H1 (cell line): ENCODE measurements at regions not wholly inside any gene's neighbourhood (a gene's known extent, or its start where the extent isn't known, plus 50 kb on each side); places are given as distances from the start of the nearest gene placed in this dataset.

Experiments used
- JUN ChIP-seq: IDR thresholded peaks from 2 replicates; pipeline ENCODE4 v1.6.1; 2011; ENCODE audit warnings: low read depth, mild to moderate bottlenecking, improper control_type of control experiment, low read length
- PHF8 ChIP-seq: fragments of 200-600 bp; sonication (generic); conservative IDR thresholded peaks from 2 replicates; pipeline ENCODE4 v1.7.1; 2012; ENCODE audit warnings: low read depth, mild to moderate bottlenecking, inconsistent platforms, low read length, moderate library complexity
- RAD21 ChIP-seq, 2 experiments: IDR thresholded peaks in 1 of 2; conservative IDR thresholded peaks in 1 of 2; 2 replicates each; pipeline ENCODE4 v1.6.1; 2011; ENCODE audit warnings: low read depth in 2 of 2, low read length in 2 of 2, improper control_type of control experiment in 1 of 2, inconsistent platforms in 1 of 2, mild to moderate bottlenecking in 1 of 2, moderate library complexity in 1 of 2
- SP4 ChIP-seq: IDR thresholded peaks from 2 replicates; pipeline ENCODE4 v1.6.1; 2012; ENCODE audit warnings: low read length, inconsistent platforms

DNA sequence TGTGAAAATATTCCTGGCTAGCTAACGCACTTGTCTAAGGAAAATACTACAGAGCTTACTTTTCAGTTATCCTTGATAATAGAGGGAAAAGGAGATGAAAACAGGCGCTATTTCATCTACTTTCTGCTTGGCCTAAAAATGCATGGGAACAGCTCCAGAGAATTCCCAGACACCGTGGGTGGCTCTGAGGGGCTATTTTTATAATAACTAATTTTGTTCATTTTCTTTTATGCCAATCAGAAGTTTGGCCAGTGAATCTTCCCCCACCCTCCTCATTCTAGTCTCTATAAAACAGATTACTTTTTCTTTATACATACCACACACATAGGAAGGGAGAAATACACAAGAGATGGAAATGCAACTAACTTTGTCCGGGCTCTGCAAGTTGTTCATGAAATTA is 322.9 kb downstream of the SETD4 start (continued):
- TF ChIP-seq RAD21 (IDR thresholded peaks at IDR 0.05 in 1 of 2, conservative IDR thresholded peaks at IDR 0.05 in 1 of 2; ENCODE audit: low read depth in 2 of 2, low read length in 2 of 2) (no peak), JUN (no peak), SP4 (no peak), PHF8 (no peak)
